HG03039 (cell line): ENCODE measurements at regions not wholly inside any gene's neighbourhood (a gene's known extent, or its start where the extent isn't known, plus 50 kb on each side); places are given as distances from the start of the nearest gene placed in this dataset.
"Not testable (repeated sequence)": the region's sequence is repeated elsewhere in the genome, so short reads cannot be mapped to it uniquely, and the experiment has no call there.

Experiments
- ATAC-seq: cut with Tn5 transposase; IDR thresholded peaks from one replicate; pipeline ENCODE4 v1.9.1; 2021; ENCODE audit warnings: mild to moderate bottlenecking, moderate library complexity; ENCODE audit not compliant: unreplicated experiment

DNA sequence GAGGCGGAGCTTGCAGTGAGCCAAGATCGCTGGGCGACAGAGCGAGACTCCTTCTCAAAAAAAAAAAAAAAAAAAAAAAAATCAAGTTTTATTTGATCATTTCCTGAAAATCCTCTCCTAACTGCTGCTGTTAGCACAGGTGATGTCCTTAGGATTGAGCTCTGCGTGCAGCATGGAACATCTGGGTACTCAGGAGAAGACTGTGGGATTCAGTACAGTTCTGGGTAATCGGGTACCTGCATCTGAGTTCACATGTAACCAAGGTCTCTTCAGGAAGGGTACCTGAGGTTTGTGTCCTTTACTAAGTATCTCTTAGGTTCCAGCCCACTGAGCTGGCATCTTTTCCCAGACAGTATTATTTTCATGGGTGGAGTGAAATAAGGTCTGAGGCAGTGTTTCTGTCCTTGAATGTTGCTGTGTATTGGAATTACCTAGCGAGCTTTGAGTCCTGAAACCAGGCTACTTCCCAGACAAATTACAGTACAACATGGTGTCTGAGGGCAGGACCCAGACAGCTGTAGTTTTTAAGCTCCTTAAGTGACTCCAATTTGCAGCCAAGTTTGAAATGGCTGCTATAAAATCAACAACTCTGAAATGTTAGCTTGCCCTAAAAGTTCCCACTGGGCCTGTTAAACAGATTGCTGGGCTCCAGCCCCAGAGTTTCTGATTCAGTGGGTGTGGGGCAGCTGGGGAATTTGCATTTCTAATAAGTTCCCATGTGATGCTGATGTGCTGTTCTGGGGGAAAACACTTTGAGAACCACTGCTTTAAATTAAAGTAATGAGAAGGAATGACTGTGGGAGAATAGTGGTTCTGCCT lies 120.5 kb downstream of the PMAIP1 start:
- no peak for ATAC-seq

DNA sequence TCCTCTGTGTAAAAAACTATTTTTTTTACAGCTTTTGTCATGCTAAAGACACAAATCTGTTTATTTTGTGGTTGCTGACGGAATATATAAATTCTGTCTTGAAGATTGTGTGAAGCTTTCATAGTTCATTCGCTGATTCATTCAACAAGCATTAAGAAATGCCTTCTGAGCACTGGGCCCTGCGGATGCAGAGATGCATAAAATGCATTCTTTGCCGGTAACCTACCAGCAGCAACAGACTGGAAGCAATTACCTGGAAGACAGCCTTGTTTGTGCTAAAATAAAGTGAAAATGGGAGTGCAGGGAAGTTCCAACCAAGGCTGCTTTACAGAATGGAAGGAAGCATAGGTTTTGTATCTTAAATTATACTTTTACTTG lies 119.7 kb downstream of the PMAIP1 start:
- ATAC-seq: no peak

DNA sequence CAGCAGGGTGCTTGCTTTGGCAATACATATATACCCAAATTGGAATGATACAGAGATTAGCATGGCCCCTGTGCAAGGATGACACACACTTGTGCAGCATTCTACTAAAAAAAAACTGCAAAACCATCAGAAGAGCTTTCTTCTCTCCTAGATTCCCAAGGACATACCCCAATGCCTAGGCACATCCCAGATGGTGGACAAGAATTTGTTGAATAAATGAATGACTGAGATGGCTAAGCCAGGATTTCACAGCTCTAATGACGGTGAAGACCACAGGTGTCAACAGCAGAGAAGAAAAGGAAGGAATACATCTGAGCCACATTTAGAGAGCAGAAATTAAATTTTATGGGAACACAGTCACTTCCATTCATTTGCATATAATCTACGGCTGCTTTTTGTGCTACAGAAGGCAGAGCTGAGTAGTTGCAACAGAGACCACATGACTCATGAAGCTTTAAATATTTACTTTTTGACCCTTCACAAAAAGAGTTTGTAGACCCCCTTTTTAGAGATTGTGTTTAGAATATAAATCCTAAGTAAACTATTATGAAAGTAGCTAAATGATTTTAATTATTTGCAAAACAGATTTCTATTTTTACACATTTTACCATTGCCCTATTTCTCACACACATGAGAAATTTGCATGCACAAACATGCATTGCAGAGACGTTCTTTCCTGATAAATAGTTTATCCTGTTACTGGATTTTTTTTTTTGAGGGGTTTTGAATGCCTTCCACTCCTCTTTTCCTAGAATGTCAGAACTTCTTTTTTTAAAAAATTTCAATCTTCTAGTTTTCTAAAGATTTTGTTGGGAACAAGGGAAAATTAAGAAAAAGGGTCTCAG lies 119.0 kb downstream of the PMAIP1 start:
- ATAC-seq: no peak

DNA sequence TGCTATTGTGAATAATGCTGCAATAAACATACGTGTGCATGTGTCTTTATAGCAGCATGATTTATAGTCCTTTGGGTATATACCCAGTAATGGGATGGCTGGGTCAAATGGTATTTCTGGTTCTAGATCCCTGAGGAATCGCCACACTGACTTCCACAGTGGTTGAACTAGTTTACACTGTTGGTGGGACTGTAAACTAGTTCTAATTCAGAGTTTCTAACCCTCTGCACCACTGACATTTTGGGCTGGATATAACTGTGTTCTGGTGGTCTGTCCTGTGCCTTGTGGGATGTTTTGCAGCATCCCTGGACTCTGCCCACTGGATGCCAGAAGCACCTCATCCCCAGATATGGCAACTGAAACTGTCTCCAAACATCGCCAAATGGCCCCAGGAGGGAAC lies 118.3 kb downstream of the PMAIP1 start:
- not testable (repeated sequence) for ATAC-seq

DNA sequence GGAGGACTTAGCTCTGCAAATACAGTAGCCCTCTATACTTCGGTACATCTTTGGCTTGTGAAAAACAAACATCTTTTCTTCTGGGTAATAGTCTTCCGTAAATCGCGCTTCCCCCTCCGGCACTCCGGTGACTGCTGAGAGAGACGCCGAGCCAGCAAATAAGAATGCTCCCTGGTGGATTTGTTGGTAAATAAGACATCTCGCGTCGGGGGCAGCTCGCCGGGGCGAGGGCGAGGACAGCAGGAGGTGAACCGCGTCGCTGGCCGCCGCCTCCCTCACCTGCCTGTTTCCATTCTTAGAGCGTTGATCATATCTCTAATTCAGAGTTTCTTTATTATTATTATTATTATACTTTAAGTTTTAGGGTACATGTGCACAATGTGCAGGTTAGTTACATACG lies 117.6 kb downstream of the PMAIP1 start:
- no peak for ATAC-seq

DNA sequence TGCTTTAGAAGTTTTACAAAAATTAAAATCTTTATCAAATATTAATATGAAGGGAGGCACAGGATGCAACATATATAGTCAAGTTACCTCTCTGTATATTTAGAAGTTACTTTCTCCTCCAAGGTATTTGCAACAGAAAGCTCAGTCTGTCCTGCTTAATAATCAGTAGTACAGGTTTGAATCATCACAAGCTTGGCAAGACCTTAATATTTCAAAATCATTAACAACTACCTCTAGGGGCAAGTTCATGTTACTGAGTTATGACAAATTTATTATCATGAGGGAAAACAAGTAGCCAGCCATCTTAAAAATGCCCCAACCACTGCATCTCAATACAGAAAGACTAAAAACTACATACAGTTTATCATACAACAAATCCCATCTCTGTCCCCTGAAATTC lies 116.0 kb downstream of the PMAIP1 start:
- ATAC-seq: not testable (repeated sequence)

DNA sequence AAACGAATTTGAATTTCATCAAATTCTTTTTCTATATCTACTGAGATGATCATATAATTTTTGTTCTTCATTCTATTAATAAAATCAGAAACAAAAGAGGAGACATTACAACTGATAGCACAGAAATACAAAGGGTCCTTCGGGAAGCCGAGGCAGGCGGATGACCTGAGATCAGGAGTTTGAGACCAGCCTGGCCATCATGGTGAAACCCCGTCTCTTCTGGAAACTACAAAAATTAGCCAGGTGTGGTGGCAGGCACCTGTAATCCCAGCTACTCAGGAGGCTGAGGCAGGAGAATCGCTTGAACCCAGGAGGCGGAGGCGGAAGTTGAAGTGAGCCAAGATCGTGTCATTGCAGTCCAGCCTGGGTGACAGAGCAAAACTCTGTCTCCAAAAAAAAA lies 113.4 kb downstream of the PMAIP1 start:
- ATAC-seq: not testable (repeated sequence)

DNA sequence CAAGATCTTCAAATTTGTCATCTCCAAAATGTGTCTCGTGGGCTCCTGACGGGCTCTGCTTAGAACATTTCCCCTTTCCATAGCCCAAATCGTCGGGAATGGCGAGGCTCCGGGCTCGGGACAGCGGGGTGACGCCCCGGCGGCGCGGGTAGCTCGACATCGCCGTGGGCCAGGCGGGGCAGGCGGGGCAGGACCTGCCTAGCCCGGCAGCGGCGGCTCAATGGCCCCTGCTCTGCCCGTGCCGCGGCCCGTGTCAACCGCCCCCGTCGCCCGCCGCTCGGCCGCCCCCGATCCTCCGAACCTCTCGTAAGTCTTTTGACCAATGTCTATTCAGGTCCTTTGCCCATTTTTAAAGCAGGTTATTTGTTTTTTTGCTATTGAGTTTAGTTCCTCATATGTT lies 111.2 kb downstream of the PMAIP1 start:
- ATAC-seq: no peak

DNA sequence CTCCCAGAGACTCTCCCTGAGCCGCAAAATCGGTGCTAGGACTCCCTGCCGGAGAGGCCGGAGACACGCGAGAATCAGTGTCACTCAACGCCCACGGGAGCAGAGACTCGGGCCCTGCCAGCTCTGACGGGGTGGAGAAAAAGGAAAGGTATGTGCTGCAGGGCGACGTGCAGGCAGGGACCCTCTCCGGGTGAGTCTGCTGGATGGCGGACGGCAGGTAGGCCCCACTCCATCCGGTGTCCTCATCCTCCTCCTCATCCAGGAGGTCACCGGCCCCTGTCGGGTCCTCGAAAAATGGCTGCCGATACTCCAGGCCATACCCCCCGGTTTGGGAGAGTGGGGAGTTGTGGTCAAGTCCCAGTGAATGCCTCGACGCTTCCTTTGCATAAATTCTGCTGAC lies 110.7 kb downstream of the PMAIP1 start:
- no peak for ATAC-seq

DNA sequence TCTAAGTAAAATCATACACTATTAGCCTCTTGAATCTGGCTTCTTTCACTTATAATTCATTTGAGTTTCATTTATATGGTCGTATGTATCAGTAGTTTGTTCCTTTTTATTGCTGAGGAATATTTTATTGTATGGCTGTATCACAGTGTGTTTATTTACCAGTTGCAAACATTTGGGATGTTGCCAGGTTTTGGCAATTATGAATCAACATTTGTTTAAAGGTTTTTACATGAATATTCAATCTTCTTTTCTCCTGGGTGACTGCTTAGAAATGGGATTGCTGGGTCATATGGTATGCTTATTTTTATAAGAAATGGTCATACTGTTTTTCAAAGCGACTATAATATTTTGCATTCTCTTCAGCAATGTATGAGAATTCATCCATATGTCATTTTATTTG lies 107.9 kb downstream of the PMAIP1 start:
- ATAC-seq: no peak

DNA sequence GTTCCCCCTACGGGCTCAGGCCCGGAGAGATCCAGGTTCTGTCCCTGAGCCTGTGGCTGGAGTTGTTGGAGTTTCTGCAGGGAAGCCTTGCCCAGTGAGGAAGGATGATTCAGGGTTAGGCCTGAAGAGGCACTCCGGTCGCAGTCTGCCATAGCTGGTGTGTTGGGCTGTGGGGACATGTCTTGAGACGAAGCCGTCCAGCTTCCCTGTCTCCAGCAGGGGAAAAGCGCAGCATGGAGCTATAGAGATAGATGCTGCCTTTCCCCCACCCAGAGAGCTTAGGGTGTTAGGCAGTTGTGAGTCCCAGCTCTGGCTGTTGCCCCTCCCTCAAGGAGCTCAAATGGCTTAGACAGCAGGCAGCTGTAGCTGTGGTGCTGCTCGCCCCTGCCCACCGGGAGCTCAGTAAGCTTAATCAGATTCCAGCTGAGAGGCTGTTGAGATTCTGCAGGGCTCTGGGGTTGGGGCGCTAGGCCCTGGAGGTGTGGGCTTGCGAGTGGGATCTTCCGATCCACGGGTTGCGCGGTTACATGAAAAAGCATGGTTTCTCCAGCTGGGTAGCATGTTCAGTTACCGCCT lies 103.9 kb downstream of the PMAIP1 start:
- no peak for ATAC-seq

DNA sequence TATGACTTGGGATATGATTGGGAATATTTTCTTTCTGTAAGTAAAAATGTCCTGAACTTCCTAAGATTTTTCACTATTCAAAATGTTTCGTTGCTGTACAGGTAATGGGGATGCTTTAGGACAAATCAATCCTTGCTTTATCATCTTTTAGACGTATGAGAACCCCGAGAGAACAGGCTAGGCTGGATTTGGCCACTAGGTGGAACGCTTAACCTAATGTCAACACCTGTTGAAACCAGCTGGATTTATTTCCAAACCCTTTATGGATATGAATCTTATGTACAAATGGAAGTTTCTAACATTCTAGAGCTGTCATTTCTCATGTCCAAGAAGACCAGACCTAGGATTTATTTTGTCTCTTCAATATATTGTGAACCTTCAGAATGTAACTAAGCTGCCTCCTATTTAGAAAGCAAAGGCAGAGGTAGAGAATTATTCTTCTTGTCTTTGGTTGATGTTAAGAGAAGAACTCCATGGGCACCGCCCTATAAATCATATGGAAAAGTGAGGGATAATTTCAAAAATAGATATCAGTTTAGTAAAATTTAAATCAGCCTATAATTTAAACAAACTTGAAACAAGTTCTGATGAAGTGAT lies 96.7 kb downstream of the PMAIP1 start:
- no peak for ATAC-seq

DNA sequence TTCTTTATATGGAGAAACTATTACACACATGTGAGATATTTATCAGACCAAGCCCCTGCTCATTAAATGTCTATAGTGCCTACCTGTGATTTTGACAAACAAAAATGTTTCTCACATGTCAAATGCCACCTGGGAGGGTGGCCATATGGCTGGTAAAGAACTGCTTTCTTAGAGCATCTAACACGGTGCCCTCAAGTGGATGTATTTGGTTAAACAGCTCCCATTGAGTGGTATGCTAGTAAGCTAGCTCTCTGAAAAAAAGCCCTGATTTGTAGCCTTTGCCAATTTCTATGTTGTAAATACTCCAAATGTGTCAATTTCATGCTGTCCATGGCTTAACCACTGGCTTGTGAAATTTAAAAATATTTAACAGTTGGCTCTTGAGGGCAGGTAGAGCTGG lies 94.6 kb downstream of the PMAIP1 start:
- no peak for ATAC-seq

DNA sequence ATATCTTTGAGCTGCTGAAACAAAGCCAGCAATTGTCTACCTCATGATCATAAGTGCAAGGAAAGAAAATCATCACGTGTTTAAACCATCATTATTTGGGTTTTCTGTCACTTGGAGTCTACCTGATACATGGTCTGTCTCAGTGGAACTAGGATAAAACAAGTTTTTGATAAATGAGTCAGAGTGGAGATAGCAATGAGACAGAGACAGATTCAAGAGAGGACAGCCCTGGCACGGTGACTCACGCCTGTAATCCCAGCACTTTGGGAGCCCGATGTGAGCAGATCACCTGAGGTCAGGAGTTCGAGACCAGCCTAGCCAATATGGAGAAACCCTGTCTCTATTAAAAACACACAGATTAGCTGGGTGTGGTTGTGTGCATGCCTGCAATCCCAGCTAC lies 93.8 kb downstream of the PMAIP1 start:
- ATAC-seq: no peak

DNA sequence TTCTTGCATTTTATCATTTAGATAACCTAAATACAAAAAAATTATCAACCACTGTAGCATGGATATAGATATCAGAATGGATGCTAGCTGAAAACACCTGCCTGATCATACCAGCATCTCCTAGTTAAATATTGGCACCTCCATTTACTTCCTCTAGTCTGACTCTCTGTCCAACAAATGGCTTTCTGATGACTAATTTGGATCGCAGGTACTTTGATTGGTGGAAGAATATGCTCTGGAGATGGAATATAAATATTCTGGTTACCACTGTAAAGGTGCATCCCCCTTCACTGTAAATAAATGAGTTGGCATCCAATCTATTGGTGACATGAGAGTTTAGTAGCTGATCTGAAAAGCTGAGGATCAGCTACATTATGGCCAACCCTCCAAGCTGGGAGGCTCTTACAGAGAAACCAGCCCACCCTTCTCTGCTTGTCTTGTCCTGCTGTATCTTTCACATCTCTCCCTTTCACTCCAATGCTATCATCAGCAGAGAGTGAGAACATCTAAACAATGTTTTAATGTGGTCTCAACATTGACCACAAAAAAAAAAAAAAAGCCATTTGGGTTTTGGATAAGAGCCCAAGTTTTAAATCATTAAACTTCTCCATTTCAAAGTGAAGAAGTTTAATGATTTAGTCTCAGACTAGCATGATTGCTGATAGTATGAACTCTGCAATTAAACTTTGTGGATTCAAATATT lies 90.5 kb downstream of the PMAIP1 start:
- ATAC-seq: no peak

DNA sequence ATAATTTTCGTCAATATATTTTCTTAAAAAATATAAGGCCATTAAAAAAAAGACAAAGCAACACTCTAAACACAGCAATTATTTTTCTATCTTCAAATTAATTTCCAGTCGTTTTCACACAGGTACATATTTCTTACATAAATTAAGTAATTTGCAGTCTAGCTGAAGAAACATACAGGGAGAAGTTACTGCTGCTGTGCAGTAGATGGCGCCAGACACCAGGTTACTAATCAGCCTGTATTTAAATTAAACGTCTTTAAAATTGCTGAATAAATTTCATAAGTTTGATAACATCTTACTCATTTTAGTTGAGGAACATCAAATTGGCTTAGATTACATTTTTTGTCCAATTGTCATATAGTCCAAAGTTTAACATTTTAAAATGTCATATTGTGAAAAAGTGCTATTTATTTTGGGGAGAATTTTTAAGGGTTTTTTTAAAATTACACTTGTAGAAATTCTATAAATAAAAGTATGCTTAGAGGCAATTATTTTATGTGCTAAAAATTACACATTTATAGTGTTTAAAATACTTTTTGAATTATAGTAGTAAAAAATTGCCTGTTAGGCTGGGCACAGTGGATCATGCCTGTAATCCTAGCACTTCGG lies 88.4 kb downstream of the PMAIP1 start:
- no peak for ATAC-seq

DNA sequence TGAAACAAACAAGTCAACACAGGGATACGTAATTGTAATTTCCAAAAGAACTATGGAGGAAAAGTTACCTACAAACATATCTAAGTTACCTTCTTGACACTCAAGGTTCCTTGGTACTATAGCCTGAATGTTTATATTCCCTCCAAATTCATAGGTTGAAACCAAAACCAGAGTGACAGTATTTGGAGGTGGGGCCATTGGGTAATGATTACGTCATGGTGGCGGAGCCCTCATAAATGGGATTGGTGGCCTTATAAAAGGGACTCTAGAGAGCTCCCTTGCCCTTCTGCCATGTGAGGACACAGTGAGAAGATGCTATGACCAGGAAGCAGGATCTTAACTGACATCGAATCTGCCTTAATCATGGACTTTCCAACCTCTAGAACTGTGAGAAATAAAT lies 87.3 kb downstream of the PMAIP1 start:
- ATAC-seq: no peak

DNA sequence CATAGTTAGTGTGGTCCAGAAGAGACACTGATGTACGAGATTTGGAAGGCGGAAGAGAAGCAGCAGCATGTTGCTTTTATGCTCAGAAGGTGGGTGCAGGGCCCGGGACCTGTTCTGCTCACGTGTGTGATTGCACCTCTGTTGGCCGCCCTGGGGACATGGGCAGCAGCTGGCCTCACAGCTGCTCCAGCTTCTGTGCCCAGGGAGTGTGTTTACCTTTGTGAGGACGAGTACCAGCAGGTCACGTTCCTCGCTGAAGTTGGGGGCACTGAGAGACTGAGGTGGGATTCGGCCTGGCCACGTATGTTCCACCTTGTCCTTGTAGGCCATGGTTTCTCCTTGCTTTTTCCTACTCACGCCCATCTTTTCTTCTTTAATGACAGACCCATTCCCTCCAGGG lies 86.3 kb downstream of the PMAIP1 start:
- no peak for ATAC-seq

DNA sequence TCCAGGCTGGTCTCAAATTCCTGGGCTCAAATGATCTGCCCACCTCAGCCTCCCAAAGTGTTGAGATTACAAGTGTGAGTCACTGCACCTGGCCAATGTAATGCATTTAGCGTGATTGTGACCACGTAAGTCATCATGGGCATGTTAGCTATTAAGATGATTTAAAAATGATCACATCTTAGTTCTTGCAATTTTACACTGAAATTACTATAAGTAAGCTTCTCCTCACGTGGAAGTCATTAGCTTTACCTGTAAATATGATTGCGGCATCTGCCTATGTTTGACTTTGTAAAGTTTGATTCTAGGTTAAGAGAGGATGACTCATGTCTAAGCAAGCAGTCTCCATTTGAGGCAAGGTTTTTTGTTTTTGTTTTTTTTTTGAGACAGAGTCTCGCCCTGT lies 85.5 kb downstream of the PMAIP1 start:
- no peak for ATAC-seq

DNA sequence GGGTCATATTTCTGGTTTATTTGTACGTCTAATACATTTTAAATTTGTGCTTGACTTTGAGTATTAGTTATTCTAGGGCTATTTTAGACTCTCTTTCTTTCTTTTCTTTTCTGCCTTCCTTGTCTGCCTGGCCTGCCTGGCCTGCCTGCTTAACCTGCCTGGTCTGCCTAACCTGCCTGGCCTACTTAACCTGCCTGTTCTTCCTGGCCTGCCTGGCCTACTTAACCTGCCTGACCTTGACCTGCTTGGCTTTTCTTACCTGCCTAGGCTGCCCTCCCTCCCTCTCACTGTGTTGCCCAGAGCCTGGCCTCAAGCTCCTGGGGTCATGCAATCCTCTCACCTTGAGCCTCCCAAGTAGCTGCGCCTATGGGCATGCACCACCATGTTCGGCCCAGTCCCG lies 83.7 kb downstream of the PMAIP1 start:
- no peak for ATAC-seq
